DMS153 treated with DMSO at 0.1 percent for 48 hours (cell line): ENCODE measurements at regions not wholly inside any gene's neighbourhood (a gene's known extent, or its start where the extent isn't known, plus 50 kb on each side); places are given as distances from the start of the nearest gene placed in this dataset.
"Not testable (repeated sequence)": the region's sequence is repeated elsewhere in the genome, so short reads cannot be mapped to it uniquely, and the experiment has no call there.

Experiments used
- DNase-seq: peaks from one replicate; lab custom pipeline; 2025; ENCODE audit not compliant: unreplicated experiment; lab: John Stamatoyannopoulos, UW

DNA sequence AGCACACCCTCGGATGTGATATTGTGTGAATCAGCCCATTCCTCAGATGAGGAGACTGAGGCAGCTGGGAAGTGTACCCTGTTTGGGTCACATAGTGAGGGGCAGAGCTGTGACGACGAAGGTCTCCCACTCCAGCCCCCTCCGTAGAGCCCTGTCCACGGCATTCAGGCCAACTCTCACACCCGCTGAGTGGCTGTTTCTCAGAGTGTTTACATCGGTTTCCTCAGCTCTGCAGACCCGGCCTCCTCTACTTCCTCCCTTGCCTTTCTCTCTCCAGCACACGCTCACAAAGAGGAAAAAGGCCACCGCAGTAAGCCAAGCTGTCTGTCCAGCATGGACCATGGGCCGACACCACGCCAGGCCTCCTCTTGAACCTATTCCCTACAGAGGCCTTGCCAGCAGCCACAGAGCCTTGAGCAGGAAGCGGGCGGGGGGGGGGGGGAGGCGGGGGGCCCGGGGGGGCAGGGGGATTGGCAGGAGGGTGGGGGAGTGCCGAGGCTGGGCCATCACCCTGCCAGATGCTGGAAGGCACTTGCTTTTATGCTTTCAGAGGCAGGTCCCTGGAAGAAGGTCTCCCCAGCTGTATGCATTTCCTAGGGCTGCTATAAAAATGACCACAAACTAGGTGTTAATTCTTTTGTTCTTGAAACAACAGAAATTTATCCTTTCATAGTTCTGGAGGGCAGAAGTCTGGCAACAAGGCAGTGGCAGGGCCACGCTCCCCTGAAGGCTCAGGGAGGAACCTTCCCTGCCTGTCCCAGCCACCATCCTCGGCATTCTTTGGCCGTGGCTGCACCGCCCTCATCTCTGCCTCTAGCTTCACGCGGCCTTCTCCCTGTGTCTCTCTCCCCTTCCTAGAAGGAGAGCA, 178.4 kb downstream of the PSMG1 start:
- DNase-seq = peak; percentile 46

DNA sequence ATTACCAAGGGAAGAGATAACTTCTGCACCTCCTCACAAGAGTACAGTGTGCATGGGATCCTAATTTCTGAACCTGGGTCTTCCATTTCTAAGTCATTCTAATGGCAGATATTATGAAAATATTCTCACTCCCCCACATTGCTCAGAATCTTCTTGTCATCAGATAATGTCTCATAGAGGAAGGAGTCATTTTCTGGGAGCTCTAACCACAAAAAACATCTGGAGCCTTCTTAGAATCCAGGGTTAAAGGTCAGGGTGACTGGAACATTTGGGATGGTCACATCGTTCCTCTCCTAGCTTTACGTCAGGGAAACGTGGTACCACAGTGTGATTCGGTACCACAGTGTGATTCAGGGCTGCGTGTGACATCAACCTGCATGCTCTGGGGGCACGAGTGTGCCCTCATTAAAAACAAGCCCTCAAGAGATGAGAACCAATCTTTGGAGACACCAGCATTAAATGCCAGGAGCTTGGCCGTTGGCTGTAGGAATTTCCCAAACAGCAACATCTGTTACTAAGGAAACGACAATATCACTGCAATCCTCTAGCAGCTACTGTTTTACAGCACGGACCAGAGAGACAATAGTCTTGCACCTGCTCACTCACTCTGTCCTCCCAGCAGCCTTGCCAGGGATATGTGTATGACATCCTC, 179.1 kb downstream of the PSMG1 start:
- no peak for DNase-seq

DNA sequence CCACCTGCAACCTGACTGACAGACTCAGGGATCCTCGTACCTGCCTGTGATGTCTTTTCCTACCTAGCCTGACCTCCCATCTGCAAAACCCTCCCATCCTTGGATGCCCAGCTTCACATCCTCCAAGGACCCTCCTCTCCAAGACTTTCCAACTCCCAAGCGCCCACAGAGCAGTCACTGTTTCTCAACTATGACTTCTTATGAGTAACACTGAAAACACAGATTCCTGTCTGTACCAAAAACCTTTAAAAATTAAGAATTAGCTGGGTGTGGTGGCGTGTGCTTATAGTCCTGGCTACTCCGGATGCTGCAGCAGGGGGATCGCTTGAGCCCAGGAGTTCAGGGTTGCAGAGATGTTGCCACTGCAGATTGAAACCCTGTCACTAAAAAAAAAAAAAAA, 181.9 kb downstream of the PSMG1 start:
- DNase-seq = no peak

DNA sequence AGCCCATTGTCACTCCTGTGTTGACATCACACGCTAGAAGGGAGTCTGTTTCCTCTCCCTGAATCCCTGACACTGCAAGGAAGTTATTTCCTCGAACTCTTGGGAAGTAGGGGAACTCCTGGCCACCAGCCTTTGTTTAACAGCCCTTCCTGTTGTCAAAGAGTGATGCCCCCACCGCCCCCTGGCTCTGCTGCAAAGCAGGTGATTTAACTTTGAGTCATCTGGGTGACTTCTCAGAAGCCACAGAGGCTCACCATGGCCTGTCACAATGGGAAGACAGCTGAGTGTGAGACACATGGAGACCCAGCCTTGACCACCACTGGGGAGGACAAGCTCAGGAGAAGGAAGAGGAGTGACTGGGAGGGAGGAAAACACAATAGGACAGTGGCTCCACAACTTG, 182.8 kb downstream of the PSMG1 start:
- no peak for DNase-seq

DNA sequence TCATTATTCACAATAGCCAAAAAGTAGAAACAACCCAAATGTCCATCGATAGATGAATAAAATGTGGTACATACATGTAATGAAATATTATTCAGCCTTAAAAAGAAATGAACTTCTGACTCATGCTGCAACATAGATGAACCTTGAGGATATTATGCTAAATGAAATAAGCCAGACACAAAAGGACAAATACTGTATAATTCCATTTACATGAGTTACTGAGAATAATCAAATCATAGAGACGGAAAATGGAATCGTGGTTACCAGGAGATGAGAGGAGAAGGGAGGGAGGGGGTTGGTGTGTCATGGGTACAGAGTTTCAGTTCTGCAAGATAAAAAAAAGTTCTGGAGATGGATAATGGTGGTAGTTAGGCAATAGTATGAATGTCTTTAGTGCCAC, 184.1 kb downstream of the PSMG1 start:
- DNase-seq = no peak

DNA sequence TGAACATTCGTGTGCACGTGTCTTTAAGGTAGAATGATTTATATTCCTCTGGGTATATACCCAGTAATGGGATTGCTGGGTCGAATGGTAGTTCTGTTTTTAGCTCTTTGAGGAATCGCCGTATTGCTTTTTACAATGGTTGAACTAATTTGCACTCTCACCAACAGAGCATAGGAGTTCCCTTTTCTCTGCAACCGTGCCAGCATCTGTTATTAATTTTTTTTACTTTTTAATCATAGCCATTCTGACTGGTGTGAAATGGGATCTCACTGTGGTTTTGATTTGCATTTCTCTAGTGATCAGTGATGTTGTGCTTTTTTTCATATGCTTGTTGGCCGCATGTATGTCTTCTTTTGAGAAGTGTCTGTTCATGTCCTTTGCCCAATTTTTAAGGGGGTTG, 185.0 kb downstream of the PSMG1 start:
- not testable (repeated sequence) for DNase-seq

DNA sequence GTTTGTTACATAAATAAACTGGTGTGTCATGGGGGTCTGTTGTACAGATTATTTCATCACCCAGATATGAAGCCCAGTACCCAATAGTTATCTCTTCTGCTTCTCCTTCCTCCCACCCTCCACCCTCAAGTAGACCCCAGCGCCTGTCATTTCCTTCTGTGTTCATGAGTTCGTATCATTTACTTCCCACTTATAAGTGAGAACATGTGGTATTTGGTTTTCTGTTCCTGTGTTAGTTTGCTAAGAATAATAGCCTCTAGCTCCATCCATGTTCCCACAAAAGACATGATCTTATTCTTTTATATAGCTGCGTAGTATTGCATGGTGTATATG, 185.4 kb downstream of the PSMG1 start:
- not testable (repeated sequence) for DNase-seq

DNA sequence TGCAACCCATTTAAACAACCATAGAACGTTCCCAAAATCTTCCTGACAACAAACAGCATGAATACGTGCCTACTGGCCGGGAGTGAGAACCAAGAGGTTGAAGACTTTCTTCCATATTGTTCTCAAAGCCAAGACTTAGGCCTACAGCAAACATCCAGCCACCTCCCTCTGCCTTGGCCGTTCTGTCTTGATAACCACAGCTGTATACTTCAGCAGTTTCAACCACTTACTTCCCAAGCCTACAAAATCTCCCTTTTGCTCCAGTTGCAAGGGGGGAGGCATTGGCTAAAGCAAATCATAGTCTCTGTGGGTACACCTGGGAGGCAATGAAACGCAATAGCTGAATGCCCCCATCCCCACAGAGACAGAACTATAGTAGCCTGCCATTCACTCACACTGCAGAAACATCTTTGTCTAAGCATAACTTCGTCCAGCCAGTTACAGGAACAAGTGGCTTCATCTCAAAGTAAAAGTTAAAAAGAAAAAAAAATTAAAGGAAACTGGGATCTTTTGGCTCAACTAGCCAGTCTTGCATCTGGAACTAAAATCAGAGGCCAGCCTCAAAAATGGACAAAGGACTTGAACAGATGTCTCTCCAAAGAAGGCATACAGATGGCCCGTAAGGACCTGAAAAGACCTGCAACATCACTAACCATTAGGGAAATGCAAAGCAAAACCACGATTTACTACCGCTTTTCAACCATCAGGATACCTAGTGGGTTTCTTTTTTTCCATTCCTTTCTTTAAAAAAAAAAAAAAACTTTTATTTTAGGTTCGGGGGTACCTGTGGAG, 186.0 kb downstream of the PSMG1 start:
- no peak for DNase-seq

DNA sequence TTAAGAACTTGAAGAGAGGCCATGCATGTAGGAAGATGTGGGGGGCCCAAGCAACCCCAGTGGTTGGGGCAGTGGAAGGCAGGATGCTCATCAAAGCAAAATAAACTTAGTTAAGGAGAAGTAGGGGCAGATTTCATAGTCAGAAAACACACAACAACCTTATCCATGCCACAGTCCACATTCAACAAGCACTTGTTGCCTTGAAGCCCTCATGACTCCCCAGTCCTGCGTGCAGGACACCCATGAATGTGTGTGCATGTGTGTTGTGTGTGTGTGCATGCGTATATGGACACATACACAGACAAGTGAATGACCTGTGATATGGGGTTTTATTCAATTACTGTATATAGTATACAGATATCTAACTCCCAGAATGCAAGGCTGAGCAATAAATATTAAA, 186.9 kb downstream of the PSMG1 start:
- no peak for DNase-seq

DNA sequence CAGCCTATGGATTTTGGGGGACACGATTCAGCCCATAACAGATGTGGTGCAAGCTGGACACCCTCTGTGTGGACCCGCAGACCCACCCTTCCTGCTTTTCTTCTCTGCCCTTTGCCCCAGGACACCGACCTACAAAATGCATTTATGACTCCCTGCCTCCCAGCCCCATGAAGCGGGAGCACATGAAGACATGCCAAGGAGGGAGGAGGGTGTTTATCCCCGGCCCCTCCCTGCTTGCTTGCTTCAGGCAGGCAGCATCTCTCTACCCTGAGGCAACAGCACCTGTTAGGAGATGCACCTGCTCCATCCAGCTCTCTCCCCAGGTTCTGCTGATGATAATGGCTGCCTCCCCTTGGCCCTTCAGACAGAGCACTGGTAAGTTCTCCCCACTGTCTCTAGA, 187.5 kb downstream of the PSMG1 start:
- no peak for DNase-seq

DNA sequence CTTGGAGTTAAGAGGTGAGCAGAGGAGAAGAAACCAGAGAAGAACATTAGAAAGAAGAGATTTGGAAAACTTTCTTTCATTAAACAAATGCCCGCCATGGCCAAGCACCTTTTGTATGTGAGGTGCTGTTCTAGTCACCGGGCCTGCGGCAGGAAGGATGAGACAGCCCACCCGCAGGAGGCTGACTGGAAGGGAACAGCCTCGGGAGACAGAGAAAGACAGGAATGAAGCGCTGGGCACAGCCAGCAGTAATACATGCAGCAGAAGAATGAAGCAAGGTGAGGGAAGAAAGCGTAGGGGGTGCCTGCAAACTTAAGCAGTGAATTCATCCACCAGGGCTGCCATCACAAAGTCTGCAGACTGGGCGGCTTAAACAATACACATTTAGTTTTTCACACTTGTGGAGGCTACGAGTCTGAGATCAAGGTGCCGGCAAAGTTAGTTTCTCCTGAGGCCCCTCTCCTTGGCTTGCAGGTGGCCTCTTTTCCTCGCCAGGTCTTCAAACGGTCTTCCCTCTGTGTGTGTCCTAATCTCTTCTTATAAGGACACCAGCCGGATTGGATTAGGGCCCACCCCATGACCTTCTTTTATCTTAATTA, 188.1 kb downstream of the PSMG1 start:
- no peak for DNase-seq

DNA sequence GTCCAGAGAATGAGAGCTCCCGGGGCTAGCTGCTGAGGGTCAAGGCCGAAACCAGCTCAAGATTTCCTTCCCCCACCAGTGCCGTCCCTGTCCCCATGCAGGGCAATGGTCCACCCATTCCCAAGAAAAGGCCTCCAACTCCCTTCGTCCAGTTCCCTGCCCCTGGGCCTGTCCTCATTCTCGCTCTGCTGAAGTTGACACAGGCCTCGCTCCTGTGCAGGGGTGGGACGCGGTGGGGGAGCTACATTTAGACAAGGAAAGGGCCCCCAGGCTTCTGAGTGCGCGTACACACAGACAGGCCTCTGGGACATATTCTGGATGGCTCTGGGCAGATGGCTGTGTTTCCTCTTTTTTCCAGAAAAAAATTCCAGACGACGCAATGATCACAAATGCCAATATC, 188.3 kb downstream of the ETS2 start:
- DNase-seq = no peak

DNA sequence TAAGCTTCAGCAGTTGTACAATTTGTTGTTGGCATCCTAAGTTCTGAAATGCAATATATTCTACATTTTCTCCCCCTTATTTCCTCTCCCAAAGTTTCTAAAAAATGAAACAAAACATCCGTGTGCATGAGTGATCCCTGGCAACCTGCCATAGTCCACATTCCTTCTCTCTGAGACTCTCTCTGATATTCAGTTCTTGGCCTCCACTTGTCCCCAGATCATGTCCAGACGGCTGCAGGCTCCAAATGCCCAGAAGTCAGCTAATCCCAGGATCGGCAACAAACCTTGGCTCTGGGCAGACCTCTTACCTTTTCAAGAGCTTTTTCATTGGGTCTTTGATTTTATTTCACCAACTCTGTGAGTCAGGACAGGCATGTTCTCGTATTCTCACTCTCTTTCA, 187.8 kb downstream of the ETS2 start:
- no peak for DNase-seq

DNA sequence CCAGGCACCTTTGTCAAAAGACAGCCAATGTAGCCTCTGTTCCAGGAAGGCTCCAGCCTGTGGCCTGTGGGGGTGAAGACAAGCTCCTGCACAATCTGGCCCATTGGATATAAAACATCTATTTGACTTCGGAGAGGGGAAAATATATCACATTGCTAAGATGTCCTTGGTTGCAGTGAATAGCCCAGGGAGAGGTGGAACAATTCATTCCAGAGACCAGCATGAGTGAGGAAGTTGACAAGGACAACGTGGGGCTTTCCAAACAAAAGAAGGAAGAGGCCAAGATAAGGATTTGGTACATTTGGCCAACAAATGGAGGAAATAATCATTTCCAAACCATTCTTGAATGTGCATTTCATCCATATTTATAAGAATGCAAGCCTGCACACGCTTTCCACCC, 187.0 kb downstream of the ETS2 start:
- DNase-seq = no peak

DNA sequence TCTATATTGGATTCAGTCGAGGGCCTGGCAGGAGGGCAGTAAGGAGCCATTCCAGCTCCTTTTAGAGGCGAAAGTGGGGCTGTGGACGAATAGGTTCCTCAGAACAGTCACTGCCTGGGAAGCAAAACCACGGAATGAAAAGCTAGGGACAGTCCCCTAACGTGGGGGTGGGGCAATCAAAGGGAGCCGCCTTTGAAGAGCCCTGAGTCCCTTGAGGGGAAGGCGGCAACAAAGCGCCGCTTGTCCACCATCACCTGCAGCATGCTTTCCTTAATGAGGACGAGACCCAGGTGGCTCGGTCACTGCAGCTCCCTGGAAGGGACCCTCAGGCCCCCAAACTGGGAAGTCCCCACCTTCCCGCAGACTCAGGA, 184.7 kb downstream of the ETS2 start:
- peak; percentile 69 for DNase-seq

DNA sequence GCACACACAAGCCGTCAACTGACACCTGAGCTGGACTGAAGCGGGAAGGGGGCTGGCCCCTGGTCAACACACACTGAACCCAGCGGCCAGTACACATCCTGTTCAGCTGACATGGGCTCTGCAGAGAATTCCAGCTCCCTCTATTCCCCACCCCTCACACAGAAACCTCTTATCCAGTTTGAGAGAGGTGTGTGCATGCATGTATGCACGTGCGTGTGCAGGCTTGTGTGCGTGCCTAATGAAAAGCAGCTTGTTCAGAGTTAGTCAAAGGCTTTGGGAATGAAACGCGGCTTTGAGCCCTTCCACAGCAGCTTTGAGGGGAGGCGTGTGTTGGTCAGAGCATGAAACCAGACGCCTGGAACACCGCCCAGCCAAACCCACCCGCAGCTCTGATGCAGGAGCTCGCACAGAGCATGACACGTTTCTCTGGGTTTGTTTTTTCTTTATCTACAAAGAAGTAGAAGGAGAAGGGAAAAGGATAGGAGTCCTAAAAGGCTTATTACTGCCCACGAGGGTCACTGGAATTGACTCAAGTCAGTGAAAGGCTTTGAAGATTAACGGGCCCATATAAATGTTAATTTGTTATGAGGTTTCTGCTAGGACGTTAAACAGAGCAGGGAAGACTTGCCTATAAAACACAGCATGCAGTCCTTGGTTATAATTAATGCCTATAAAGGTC, 184.2 kb downstream of the ETS2 start:
- peak; percentile 95 for DNase-seq

DNA sequence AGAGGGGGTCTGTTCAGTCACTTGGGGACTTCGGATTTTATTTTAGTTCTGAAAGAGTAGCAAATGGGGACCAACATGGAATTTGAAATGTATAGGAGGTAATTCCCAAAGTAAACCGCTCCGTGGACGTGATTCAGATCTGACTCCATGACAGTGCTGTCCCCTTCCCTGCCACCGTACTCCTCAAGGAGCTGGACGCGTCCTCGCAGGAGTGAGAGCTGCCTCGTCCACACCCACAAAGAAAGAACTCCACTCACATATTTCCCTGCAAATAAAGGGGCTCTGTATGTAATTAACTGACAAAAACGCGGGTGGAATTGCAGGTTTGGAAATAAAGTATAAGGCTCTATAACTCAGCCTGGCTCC, 183.6 kb downstream of the ETS2 start:
- DNase-seq = no peak

DNA sequence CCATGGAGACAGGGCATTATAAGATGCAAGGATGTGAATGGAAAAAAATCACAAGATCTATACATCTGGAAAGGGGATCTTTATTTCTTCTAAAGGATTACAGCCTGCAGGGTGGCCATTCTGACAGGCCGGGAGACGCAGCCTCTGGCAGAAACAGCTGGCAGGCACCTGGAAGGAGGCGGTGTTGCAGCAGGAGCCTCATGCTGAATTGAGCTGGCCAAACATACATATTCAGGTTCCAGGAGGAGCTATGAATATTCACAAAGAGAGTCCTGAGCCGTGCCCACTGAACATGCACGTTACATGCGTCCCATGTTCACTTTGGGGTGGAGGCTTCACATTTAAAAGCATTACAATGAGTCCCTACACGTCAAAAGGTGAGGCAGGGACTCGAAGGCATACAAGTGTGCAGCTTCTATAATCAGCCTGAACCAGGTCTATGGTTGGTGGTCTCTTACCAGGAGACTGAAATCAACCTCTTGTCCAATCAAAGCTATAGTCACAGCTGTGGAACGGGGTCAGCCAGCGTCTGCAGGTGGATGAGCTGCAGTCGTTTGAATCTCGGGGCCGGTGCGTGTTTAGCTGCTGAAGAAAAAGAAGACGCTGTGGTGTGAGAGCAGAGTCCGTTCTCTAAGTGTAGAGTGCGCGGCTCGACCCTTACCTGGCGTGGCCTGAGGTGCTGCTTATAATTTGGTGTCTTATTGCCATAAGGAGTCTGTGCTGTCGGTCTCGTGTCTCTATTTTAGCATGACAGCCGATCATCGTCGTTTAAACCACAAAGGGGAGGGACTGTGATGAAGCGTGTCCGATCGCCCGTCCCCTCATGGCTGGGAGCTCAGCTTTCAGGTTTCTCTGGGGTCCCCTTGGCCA, 183.0 kb downstream of the ETS2 start:
- peak; percentile 50 for DNase-seq

DNA sequence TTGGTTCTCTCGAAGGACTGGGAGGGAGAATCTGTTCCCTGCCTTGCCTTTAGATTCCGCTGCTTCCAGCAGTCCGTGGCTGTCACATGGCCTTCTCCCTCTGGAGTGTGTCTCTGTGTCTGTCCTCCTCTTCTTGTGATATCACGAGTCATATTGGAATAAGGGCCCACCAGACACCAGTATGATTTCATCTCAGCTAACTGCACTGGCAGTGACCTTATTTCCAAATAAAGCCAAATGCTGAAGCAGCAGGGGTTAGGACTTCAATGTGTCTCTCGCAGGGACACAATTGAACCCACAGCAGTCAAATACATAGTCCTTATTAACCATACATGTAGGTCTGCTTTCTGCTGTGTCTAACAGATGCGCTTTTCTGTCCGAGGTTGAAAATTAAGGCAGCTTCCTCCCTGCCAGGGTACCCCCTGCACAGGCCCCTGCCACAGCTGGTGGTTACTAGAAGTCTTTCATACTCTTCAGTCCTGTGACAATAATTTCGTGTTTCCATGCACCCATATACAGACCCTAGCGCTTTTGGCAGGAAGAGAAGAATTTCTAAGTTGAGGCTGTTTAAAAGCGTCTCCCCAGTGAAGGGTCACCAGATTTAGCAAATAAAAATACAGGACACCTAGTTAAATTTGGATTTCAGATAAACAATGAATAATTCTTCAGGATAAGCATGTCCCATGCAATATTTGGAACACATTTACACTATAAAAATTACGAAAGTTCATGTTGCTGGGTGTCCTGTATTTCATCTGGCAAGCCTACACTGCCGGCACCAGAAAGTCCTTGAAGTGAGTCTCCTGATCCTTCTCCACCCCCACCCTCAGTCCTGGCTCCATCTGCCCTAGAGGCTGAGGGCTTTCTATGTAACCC, 182.1 kb downstream of the ETS2 start:
- no peak for DNase-seq
